ENCODE measurements at regions not wholly inside any gene's neighbourhood (a gene's known extent, or its start where the extent isn't known, plus 50 kb on each side); places are given as distances from the start of the nearest gene placed in this dataset.

- TF ChIP-seq CTCF (IDR thresholded peaks at IDR 0.05) = no peak
- TF ChIP-seq SIN3A (IDR thresholded peaks at IDR 0.05; ENCODE audit: borderline replicate concordance, insufficient read depth, low read depth, low read length) = no peak
- no peak for TF ChIP-seq POLR2AphosphoS5 (IDR thresholded peaks at IDR 0.05; ENCODE audit: low read depth, low read length)
Measured at GRCh38 chr9:16286160-16286559, 584.3 kb downstream of the BNC2 start.
